BLaER1 (cell line): ENCODE measurements at regions not wholly inside any gene's neighbourhood (a gene's known extent, or its start where the extent isn't known, plus 50 kb on each side); places are given as distances from the start of the nearest gene placed in this dataset.
"Not testable (repeated sequence)": the region's sequence is repeated elsewhere in the genome, so short reads cannot be mapped to it uniquely, and the experiment has no call there.

ENCODE experiments used
- H3K27ac ChIP-seq: shearing (Covaris generic); formaldehyde crosslinking; 2 replicates; pipeline ENCODE4 v1.8.1; 2022
- H3K27me3 ChIP-seq: shearing (Covaris generic); formaldehyde crosslinking; 2 replicates; pipeline ENCODE4 v1.8.1; 2022
- H3K36me3 ChIP-seq: shearing (Covaris generic); formaldehyde crosslinking; 2 replicates; pipeline ENCODE4 v1.8.1; 2022
- H3K4me1 ChIP-seq: shearing (Covaris generic); formaldehyde crosslinking; 2 replicates; pipeline ENCODE4 v1.8.1; 2022
- H3K4me2 ChIP-seq: shearing (Covaris generic); formaldehyde crosslinking; 2 replicates; pipeline ENCODE4 v1.8.1; 2022
- H3K4me3 ChIP-seq: shearing (Covaris generic); formaldehyde crosslinking; 2 replicates; pipeline ENCODE4 v1.8.1; 2022
- H3K9ac ChIP-seq: shearing (Covaris generic); formaldehyde crosslinking; 2 replicates; pipeline ENCODE4 v1.8.1; 2022
- H3K9me3 ChIP-seq: shearing (Covaris generic); formaldehyde crosslinking; 2 replicates; pipeline ENCODE4 v1.8.1; 2022
- H4K20me1 ChIP-seq: shearing (Covaris generic); formaldehyde crosslinking; 2 replicates; pipeline ENCODE4 v1.8.1; 2022
- Cebpa-rat ChIP-seq: shearing (Covaris generic); IDR thresholded peaks from 2 replicates; pipeline ENCODE4 v1.8.1; 2022

GRCh38 chr1:30660241-30660640, 63.1 kb downstream of the MATN1 start:
- no peak overlapping the region for H3K9ac ChIP-seq
- no peaks in the 10 kb centered on the region for H3K27me3 ChIP-seq
- peaks cover 21% of the 10 kb centered on the region for H3K4me1 ChIP-seq
- TF ChIP-seq Cebpa-rat, result no peak
- no peaks in the 10 kb centered on the region for H3K9me3 ChIP-seq
- H3K27ac ChIP-seq, result no peak overlapping the region; the same call in 1 of the 2 replicates
- H4K20me1 ChIP-seq, result no peaks in the 10 kb centered on the region
- H3K4me3 ChIP-seq, result no peak overlapping the region
- no peaks in the 10 kb centered on the region for H3K36me3 ChIP-seq
- H3K4me2 ChIP-seq, result no peak overlapping the region

GRCh38 chr1:30659702-30660101, 63.7 kb downstream of the MATN1 start:
- Histone ChIP-seq H3K36me3 (no peaks in the 10 kb centered on the region), H3K9ac (no peak overlapping the region), H4K20me1 (no peaks in the 10 kb centered on the region), H3K9me3 (no peaks in the 10 kb centered on the region), H3K4me2 (peak overlapping the region; percentile 82), H3K4me1 (peaks cover 21% of the 10 kb centered on the region), H3K27me3 (no peaks in the 10 kb centered on the region), H3K27ac (no peak overlapping the region; the same call in 1 of the 2 replicates), H3K4me3 (no peak overlapping the region)
- TF ChIP-seq Cebpa-rat, result no peak

DNA sequence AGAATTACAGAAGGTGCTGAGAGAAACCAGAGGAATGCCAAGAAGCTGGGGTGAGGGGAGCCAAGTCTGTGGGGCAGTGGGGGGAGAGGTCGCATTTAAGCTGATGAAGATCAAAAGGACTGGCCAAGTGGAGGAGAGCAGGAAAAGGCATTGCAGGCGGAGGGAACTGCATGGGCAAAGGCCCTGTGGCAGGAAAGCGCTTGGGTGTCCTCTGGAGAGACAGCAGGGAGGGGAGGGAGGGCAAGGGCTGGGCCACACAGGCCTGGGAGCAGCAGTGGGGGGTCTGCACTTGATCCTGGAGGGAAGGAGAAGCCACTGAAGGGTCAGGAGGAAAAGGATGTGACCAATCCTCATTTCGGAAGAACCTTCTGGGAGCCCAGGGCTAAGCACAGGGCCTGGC, 65.0 kb downstream of the MATN1 start:
- H3K27me3 ChIP-seq, H3K36me3 ChIP-seq, H3K9me3 ChIP-seq, H3K4me3 ChIP-seq, H4K20me1 ChIP-seq, H3K9ac ChIP-seq, H3K27ac ChIP-seq: not testable (repeated sequence)
- Histone ChIP-seq H3K4me1 (peaks cover 21% of the 10 kb centered on the region), H3K4me2 (peak overlapping the region; percentile 82)

DNA sequence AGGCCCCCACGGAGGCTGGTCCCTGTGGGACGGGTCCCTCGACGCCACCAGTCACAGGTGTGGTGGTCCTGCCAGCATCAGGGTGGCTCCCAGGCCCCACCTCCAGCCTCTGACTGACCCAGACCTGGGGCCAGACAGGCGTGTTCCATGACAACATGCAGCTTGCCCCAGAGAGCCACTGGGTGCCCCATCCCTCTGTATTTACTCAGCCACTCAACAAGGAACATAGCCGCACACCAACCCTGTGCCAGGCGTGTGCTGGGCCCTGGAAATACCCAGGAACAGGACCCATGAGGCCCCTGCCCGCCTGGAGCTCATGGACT, 65.4 kb downstream of the MATN1 start:
- H3K27ac ChIP-seq, result no peak overlapping the region
- peaks cover 21% of the 10 kb centered on the region for H3K4me1 ChIP-seq
- no peaks in the 10 kb centered on the region for H3K36me3 ChIP-seq
- H3K4me3 ChIP-seq, result no peak overlapping the region
- no peaks in the 10 kb centered on the region for H3K9me3 ChIP-seq
- H3K27me3 ChIP-seq, result no peaks in the 10 kb centered on the region
- H3K4me2 ChIP-seq, result no peak overlapping the region
- H3K9ac ChIP-seq, result no peak overlapping the region
- H4K20me1 ChIP-seq, result no peaks in the 10 kb centered on the region
- no peak for TF ChIP-seq Cebpa-rat

DNA sequence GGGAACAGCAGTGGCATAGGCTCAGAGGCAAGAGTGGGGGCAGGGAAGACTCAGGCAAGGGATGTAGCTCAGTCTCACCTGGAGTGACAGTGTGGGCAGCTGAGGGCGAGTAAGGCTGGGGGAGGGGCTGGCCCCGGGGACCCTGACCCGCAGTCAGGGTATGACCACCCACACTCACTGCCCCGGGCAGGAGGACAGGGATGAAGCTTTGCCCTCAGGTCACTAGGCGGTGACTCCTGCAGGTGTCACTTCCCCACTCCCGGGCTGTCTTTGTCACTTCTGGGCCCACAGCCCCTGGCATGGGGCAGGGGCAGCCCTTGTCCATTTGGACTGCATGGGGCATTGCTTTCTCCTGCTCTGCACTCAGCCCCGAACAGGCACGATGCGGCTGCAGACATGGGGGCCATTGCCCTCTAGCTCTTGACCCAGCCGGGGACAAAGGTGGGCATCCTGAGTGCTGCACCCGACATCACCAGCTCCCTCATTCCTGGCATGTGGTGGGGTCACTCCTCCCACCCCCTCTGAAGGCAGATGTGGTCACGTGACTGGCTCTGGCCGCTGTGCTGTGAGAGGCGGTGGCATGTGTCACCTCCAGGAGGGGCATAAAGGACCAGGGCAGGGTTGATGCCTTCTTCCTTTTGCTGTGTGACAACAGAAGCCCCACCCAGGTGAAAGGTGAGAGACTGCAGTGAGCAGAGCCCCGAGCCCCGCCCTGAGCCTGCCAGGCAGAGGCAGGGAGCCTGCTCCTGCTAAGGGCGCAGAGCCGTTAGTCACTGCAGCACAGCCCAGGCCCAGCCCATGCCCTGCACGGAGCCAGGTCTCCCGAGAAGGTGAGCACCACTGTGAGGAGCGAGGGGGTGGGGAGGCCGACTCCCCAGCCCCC, 66.0 kb downstream of the MATN1 start:
- Histone ChIP-seq H3K4me3 (no peak overlapping the region), H3K36me3 (no peaks in the 10 kb centered on the region), H3K27ac (no peak overlapping the region), H3K9me3 (no peaks in the 10 kb centered on the region), H3K27me3 (no peaks in the 10 kb centered on the region), H4K20me1 (no peaks in the 10 kb centered on the region), H3K4me2 (no peak overlapping the region), H3K9ac (no peak overlapping the region), H3K4me1 (peaks cover 21% of the 10 kb centered on the region)
- no peak for TF ChIP-seq Cebpa-rat

DNA sequence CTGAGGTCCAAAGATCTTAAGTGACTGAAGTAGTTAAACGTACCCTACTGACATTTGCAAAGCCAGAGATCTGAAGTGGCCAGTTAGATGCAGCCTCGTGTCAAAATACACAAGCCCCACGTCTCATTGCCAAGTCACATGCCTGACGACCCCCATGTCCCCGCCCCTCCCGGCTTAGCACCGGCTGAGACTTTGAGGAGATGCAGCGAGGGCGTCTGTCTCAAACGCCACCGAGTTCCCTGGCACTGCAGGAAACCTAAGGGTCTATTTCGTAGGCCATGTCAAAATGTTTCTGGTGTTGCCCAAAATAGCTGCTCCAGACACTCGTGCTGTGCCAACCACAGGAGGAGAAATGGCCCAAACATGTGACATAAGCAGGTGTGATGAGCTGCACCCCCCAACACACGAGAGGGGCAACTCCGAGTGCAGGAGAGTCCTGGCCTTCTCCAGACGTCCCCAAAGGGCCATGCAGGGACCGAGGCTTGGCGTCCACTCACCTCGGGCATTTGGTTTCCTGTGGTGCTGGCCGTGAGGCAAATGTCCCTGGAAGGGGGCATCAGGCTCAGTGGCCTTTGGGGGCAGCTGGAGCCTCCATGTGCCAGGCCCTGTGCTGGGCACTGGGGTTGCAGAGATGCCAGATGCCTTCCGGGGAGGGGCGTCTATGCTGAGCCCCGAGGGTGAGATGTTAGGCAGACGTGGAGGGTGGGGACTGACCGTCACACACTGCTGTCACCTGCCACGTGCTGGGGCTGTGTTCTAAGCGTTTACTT, 67.0 kb downstream of the MATN1 start:
- peaks cover 21% of the 10 kb centered on the region for H3K4me1 ChIP-seq
- H4K20me1 ChIP-seq, result no peaks in the 10 kb centered on the region
- no peak for TF ChIP-seq Cebpa-rat
- H3K4me3 ChIP-seq, result no peak overlapping the region
- H3K9me3 ChIP-seq, result no peaks in the 10 kb centered on the region
- H3K27me3 ChIP-seq, result peaks cover 9% of the 10 kb centered on the region; the same call in 1 of the 2 replicates
- H3K27ac ChIP-seq, result no peak overlapping the region
- H3K36me3 ChIP-seq, result no peaks in the 10 kb centered on the region
- no peak overlapping the region for H3K4me2 ChIP-seq
- no peak overlapping the region for H3K9ac ChIP-seq

GRCh38 chr1:30655672-30656071, 67.7 kb downstream of the MATN1 start:
- Histone ChIP-seq H3K9ac (no peak overlapping the region), H3K36me3 (no peaks in the 10 kb centered on the region), H4K20me1 (no peaks in the 10 kb centered on the region), H3K27ac (no peak overlapping the region), H3K9me3 (no peaks in the 10 kb centered on the region), H3K4me1 (peaks cover 21% of the 10 kb centered on the region), H3K4me2 (no peak overlapping the region), H3K4me3 (no peak overlapping the region), H3K27me3 (peaks cover 16% of the 10 kb centered on the region; the same call in 1 of the 2 replicates)
- no peak for TF ChIP-seq Cebpa-rat

DNA sequence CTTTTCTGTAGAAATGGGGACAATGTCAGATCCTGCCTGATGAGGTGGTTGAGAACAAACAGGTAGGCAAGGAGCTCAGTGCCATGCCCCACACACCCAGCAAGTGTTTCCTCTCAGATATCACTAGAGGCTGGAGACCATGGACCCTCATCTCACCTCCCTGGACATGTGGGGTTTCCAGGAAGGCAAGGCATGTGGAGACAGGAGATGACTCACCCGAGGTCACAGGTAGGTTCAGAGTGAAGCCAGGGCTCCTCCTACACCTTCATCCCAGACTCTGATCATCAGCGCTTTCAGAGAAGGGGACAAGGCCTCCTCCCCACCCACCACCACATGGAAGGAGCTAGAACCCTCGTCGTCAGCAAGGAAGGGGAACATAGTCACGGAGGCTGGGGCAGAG, 69.2 kb downstream of the MATN1 start:
- Histone ChIP-seq H3K4me2 (no peak overlapping the region), H3K4me3 (no peak overlapping the region), H3K27me3 (peaks cover 31% of the 10 kb centered on the region), H4K20me1 (no peaks in the 10 kb centered on the region), H3K36me3 (no peaks in the 10 kb centered on the region), H3K4me1 (peaks cover 15% of the 10 kb centered on the region), H3K9me3 (no peaks in the 10 kb centered on the region), H3K27ac (no peak overlapping the region), H3K9ac (no peak overlapping the region)
- no peak for TF ChIP-seq Cebpa-rat

- Histone ChIP-seq H3K4me1 (peaks cover 6% of the 10 kb centered on the region; the same call in 1 of the 2 replicates), H3K9ac (no peak overlapping the region), H3K4me3 (no peak overlapping the region), H3K4me2 (no peak overlapping the region), H3K27ac (no peak overlapping the region), H3K27me3 (peaks cover 33% of the 10 kb centered on the region), H3K9me3 (no peaks in the 10 kb centered on the region), H3K36me3 (no peaks in the 10 kb centered on the region), H4K20me1 (no peaks in the 10 kb centered on the region)
- TF ChIP-seq Cebpa-rat, result no peak
These were observed 71.1 kb downstream of the MATN1 start for GRCh38 chr1:30652152-30652841.

DNA sequence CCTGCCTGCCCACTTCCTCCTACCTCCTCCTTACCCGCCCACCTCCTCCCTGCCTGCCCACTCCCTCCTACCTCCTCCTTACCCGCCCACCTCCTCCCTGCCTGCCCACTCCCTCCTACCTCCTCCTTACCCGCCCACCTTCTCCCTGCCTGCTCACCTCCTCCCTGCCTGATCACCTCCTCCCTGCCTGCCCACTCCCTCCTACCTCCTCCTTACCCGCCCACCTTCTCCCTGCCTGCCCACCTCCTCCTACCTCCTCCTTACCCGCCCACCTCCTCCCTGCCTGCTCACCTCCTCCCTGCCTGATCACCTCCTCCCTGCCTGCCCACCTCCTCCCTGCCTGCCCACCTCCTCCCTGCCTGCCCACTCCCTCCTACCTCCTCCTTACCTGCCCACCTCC, 72.0 kb downstream of the MATN1 start:
- H3K27ac ChIP-seq, H3K36me3 ChIP-seq: not testable (repeated sequence)

More for the DNA sequence above, 72.0 kb downstream of the MATN1 start:
- H3K4me3 ChIP-seq, H3K4me1 ChIP-seq, H3K9ac ChIP-seq, H4K20me1 ChIP-seq, H3K9me3 ChIP-seq, H3K4me2 ChIP-seq: not testable (repeated sequence)
- peaks cover 33% of the 10 kb centered on the region for H3K27me3 ChIP-seq
